GM18858 (cell line): ENCODE measurements at regions not wholly inside any gene's neighbourhood (a gene's known extent, or its start where the extent isn't known, plus 50 kb on each side); places are given as distances from the start of the nearest gene placed in this dataset.

Experiments used
- ATAC-seq: cut with Tn5 transposase; IDR thresholded peaks from one replicate; pipeline ENCODE4 v1.9.1; 2021; ENCODE audit not compliant: unreplicated experiment

DNA sequence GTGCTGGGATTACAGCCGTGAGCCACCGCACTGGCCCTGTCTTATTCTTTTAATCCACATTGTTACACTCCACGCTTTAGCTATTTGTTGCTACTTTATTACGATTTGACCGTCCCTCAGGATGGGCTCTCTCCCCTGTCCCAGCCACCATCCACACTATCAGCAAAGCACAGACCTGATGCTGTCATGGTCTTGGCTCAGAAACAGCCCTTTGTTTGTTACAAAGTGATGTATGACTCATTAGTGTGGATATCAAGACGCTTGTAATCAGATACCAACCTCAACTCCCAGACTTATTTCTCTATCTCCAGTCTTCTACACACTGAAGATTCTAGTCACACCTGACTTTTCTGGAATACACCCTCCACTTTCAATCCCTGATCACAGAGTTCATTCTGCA is 84.6 kb upstream of the FREM2 start:
- no peak for ATAC-seq

DNA sequence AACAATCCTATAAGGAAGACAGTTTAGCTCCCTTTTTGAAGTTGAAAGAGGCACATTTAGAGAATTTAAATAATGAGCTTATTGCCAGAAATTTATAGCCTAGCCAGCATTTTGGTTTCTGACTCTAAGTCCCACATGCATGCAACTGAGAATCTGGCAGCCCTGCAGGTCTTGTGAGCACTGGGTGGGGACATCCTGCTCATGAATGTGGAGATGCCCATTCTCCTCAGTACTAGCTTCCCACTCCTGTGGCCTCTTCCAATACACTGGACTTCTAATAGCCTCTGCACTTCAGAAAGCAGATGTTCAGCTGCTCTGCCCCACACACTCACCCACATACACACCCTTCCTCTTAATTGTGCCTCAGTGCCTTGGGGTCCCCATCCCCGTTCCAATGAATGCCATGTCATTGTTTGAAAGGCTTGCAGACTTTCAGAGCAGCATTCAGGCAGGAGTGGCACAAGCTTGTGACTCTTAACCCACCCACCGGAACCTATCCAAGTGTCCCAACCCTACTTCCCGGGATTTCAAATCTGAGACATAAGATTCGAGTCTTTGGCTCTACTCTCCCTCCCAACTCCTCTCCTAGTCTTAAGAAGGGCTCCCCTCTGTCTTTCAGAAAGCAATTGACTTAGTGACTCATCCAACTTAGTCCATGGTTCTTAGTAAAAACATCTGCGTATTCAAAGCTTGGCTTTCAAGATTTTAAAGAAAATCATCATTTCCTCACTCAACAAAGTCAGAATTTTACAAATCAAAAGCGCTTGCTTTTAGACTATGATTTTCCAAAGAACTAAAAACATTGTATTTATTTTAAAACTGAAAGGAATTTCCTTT is 80.0 kb upstream of the FREM2 start:
- no peak for ATAC-seq

DNA sequence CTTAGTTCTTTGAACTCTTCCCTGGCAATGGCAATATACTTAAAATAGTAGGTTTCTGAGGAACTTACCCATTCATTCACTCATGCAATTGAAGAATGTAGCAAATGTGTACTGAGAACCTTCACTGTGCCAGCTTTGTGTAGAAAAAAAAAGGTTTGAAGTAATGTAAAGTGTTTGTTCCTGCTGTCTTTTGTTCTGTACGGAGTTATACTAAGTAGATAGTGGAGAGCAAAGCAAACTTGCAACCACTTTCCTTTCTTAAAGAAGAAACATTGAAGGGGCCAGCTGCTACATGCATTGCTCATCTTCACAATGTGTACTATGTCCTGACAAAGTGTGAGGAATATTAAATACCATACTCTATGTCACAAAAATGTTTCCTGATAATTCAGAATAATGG is 68.9 kb upstream of the FREM2 start:
- no peak for ATAC-seq

DNA sequence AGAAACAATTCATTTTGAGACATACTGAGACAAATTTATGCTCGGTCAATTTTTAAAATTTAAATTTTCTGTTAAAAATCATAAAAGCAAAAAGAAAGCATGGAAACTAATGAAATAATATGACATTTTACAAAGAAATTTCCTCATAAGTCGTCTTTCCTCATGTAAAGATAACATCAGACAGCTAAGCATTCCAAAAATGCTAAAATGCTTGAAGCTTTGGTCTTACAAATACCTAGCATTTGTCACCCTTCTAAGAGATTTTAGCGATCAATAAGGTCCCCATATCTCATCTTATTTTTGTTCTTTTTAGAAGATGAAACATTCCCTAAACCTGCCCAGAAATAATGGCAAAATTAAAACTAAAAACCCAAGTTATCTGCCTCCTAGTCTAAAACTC is 68.5 kb upstream of the FREM2 start:
- no peak for ATAC-seq

DNA sequence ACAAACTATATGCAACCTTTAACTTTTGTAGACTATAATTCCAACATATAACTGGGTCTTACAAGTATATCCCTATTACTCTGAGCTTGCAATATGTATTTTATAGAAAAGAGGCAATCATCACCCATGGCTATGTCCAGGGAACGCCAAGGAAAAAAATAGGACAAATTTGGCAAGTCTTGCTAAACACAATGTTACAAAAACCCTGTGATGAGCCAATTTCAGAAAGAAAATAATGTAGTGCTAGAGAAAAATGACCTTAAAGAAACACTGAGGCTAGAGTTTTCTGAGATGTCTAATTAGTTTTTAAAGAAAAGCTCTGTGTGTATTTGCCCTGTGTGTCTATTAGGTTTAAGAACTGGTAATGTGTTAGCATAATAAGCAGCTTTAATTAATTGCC is 68.0 kb upstream of the FREM2 start:
- no peak for ATAC-seq

DNA sequence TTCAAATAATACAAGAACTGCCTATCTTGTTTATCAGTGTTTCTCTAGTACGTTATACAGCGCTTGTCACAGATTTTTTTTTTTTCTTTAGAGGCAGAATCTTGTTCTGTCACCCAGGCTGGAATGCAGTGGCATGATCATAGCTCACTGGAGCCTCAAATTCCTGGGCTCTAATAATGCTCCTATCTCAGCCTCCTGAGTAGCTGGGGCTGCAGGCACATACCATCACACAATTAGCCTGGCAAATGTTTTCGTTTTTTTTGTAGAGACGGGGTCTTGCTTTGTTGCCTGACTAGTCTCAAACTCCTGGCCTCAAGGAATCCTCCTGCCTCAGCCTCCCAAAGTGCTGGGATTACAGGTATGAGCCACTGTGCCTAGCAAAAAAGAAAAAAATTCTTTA is 66.0 kb upstream of the FREM2 start:
- ATAC-seq = no peak

DNA sequence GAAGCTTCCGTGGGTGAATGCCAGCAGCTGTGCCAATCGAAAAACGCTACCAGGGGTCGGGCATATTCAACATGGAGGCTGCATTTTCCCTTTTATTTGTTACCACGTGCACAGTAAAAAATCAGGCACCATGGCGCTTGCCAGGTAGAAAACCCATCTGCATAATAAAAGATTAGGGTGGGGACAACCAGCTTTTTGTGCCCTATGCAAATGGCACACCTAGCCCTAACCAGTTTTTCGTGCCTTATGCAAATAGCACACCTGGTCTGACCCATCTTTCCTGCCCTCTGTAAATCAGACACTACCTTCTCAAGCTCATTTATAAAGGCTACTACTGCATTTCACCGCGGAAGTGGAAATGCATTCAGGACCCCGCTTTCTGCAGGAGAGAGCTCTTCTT is 62.1 kb upstream of the FREM2 start:
- no peak for ATAC-seq

DNA sequence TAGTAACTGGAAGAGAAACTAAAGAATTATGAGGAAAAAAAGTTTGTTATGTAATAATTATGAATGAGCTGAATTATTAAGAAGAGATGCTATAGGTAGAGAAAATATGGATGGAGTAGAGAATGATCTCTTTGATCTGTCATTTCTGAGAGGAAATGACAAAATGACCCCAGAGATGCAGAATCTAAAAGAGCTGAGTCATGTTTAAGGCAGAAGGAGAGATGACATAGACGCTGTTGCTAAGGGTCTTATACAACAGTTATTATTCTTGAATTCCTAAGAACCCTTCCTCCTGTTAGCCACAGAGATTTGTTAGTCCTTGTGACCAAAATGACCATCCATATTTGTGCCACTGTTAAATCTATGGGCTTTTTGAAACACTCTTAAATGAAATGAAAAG is 58.3 kb upstream of the FREM2 start:
- no peak for ATAC-seq

DNA sequence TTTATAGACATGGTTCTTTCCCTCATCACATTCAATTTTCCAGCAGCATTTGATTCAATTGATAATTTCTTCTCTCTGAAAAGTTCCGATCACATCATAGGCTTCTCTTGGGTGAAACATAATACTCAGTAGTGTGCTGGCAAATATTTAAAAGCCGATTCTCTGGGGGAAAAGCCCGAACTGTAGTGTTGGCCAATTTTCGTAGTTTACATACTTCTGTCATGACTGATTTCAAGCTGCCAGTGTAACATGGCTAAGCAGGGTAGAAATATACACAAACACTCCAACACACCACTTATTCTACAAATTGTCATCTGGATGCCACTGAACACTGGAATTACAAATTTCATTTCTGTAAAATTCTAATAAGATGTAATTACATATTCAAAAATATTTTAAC is 56.1 kb upstream of the FREM2 start:
- no peak for ATAC-seq

DNA sequence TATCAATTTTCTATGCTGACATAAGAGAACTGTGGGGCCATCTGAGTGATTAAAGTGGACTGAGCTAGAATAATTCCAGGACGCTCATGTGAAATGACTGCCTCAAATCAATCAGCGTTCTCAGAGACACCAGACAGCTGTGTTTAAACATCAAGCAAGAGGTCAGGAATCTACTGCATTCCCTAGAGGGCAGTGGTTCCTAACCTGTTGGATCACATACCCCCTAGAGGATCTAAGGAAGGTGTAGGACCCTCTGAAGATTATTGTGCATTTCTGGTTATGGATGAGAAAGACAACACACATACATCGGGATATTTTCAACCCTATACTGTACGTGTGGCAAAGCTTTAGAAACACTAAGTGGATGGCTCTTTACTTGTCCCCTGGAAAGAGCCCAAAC is 51.8 kb upstream of the FREM2 start:
- ATAC-seq = no peak

DNA sequence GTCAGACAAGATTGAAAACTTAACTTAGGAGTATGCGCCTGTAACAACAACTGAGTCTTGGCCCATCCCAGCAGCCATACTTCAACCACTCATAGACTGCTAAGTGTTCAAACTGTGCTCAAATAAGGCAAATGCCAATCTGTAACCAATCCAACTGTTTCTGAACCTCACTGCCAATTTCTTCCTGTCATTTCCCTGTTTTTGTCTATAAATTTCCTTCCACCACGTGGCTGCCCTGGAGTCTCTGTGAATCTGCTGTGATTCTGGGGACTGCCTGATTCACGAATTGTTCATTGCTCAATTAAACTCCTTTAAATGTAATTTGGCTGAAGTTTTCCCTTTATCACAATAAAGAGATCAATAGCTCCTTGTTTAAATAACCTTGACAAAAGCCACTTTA is 50.8 kb upstream of the FREM2 start:
- ATAC-seq = no peak

DNA sequence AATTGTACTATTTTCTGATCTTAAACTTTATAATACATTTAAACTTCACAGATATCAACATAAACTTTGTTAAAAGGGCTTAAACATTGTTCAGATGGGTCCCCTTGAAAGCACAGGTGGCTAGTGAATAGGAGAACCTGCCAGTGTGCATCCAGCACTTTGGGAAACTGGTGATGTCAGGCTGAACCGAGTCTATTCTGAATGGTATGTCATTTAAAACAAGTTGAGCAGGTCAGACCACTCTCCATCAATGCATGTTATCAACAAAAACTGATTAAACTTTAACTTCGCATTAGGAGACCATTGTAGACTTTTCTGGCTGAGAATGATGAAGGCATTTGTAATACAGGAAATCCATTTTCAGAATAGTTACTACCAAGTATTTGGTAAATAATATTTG is 50.1 kb upstream of the FREM2 start:
- no peak for ATAC-seq
